ENCODE measurements at regions not wholly inside any gene's neighbourhood (a gene's known extent, or its start where the extent isn't known, plus 50 kb on each side); places are given as distances from the start of the nearest gene placed in this dataset.

DNA sequence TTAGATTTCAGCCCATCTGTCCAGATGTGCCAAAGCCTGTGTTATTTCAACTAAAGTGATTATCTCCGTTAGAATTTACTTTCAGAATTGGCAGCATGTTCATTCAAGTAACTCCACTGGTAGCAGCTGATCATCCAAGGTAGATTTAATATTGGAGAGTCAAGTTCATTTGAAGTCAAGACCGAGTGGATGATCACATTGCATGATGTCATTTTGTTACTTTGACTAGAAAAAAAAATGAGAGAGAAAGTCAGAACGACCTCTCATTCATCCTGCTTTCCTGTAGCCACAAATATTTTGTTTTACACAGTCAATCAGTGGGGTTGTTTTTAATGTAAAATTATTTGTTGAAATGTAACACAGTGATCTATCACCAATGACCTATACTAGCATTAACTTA is 196.7 kb upstream of the PHYHIPL start:
- Histone ChIP-seq H3K4me1 (no peaks in the 10 kb centered on the region), H3K27me3 (no peaks in the 10 kb centered on the region), H3K9me3 (no peaks in the 10 kb centered on the region), H3K4me3 (replicated peaks in 1 of 3) (no peak overlapping the region), H3K36me3 (no peaks in the 10 kb centered on the region), H3K27ac (no peak overlapping the region)
- 59 to 69% methylated on average over 3 of the region's 3 CpGs for WGBS, 2 donors
- DNase-seq = no peak
- intact Hi-C loops (cut with DNase I) = no loop called here
- TF ChIP-seq, protein P1, sequence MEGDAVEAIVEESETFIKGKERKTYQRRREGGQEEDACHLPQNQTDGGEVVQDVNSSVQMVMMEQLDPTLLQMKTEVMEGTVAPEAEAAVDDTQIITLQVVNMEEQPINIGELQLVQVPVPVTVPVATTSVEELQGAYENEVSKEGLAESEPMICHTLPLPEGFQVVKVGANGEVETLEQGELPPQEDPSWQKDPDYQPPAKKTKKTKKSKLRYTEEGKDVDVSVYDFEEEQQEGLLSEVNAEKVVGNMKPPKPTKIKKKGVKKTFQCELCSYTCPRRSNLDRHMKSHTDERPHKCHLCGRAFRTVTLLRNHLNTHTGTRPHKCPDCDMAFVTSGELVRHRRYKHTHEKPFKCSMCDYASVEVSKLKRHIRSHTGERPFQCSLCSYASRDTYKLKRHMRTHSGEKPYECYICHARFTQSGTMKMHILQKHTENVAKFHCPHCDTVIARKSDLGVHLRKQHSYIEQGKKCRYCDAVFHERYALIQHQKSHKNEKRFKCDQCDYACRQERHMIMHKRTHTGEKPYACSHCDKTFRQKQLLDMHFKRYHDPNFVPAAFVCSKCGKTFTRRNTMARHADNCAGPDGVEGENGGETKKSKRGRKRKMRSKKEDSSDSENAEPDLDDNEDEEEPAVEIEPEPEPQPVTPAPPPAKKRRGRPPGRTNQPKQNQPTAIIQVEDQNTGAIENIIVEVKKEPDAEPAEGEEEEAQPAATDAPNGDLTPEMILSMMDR (IDR thresholded peaks at IDR 0.05) = no peak
- no peak for TF ChIP-seq POLR2A (IDR thresholded peaks at IDR 0.05)

DNA sequence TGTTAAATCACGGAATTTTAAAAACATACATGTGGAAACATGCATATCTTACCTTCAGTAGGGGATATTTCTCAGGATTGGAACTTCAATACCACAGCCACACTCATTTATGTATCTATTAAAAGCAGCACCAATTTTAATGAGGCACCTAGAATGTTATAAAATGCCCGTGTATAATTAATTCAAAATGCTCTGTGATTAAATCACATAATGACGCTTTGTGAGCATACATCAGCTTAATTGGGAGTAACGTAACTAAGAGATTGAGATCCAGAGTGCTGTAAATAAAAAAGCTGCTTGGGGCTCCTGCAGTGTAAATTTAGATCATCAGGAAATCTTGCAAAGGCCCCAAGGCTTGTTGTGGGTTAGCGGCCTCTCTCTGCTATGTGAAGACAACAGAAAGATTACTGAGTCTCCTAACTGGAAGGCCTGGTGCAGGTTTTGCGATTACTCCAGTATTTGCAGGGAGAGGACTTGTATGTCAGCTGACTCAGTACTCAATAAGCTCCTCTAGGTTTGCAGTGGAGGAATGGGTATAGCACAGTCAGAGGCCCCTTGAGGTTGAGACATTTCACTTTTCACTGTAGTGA is 195.5 kb upstream of the PHYHIPL start:
- H3K27ac ChIP-seq = no peak overlapping the region
- no peaks in the 10 kb centered on the region for H3K9me3 ChIP-seq
- intact Hi-C loops (cut with DNase I) = no loop called here
- DNase-seq = no peak
- no peaks in the 10 kb centered on the region for H3K36me3 ChIP-seq
- 90 to 95% methylated on average over 6 of the region's 6 CpGs for whole genome bisulfite sequencing, 2 donors
- no peak for TF ChIP-seq POLR2A (IDR thresholded peaks at IDR 0.05)
- TF ChIP-seq, protein P1 (IDR thresholded peaks at IDR 0.05) = no peak
- no peak overlapping the region for H3K4me3 ChIP-seq (replicated peaks in 1 of 3)
- no peaks in the 10 kb centered on the region for H3K4me1 ChIP-seq
- H3K27me3 ChIP-seq = no peaks in the 10 kb centered on the region

DNA sequence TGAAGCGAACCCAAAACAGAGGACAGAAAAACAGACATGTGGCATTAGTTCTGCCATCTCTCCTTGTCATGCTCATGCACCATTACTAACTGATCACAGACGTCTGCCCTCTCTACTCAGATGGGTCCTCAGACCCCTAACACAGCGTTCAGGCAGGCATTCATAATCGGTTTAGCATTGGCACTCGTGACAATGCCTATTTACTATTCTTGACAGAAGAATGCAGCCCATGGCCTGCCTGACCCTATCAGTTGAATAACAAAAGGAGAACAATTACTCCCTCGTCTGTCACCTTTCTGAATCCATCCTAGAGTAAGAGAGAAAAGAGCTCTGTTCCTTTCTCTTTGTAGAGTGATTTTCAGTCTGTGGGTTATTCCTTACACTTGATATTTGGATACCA is 194.6 kb upstream of the PHYHIPL start:
- H3K27me3 ChIP-seq = no peaks in the 10 kb centered on the region
- no peaks in the 10 kb centered on the region for H3K4me1 ChIP-seq
- H3K4me3 ChIP-seq (replicated peaks in 1 of 3) = no peak overlapping the region
- intact Hi-C loops (cut with DNase I) = no loop called here
- H3K36me3 ChIP-seq = no peaks in the 10 kb centered on the region
- TF ChIP-seq POLR2A (IDR thresholded peaks at IDR 0.05) = no peak
- TF ChIP-seq, protein P1 (IDR thresholded peaks at IDR 0.05) = no peak
- no peaks in the 10 kb centered on the region for H3K9me3 ChIP-seq
- 84 to 85% methylated on average over 6 of the region's 6 CpGs for WGBS, 2 donors
- H3K27ac ChIP-seq = no peak overlapping the region
- DNase-seq = no peak

DNA sequence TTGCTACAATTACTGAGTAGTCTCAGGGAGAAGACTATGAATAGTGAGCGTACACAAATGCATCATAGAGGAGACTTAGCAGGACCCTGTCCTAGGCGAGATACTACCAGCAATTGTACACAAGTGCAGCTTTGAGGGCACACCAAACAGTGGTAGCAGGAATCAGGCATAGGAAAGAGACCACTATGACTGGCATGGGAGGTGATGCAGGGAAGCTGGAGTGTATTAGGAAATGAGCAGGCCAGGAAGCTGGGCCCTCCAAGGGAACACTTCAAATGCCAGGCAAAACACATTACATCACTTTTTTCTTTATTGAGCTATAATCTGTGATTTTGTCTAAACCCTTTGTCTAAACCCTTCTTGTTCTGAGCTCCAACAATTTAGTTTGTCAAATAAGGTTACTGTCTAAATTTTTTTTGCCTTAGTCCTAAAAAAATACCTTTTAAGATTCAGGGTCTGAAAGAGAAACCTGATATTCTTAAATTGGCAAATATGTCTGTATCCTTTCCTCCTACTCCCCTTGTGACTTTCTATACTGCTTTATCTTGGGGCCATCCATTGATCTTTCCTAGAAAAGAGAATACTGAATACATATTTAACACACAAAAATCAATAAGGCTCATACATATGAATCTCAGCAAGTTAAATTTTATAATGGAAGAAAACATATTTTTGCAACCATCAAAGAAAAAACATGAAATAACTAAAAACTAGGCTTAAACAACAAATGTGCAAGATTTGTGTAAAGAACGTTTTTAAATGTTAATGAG is 193.8 kb upstream of the PHYHIPL start:
- Histone ChIP-seq H3K27me3 (no peaks in the 10 kb centered on the region), H3K27ac (no peak overlapping the region), H3K36me3 (no peaks in the 10 kb centered on the region), H3K9me3 (no peaks in the 10 kb centered on the region), H3K4me1 (no peaks in the 10 kb centered on the region), H3K4me3 (replicated peaks in 1 of 3) (no peak overlapping the region)
- 78 to 84% methylated on average over 3 of the region's 3 CpGs for WGBS, 2 donors
- intact Hi-C loops (cut with DNase I) = no loop called here
- DNase-seq = no peak
- no peak for TF ChIP-seq POLR2A (IDR thresholded peaks at IDR 0.05)
- TF ChIP-seq, protein P1 (IDR thresholded peaks at IDR 0.05) = no peak

DNA sequence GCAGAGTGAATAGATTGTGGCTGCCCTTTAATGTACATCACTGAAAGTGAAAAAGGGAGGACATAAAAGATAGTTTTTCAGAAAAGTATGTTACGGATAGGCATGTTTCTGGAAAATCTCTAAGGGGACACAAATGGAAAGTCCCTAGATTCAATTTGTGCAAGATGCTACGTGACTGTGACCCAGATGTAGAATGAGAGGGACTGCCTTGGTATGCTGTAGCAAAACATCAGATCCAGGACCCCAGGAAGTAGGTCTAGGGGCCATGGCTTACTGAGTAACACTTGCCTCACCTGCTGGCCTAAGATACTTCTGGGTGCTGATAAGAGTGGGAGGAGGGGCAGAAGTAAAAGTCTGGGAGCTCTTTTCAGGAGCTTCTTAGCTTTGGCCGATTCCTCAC is 191.2 kb upstream of the PHYHIPL start:
- intact Hi-C loops (cut with DNase I) = no loop called here

More for the DNA sequence above, 191.2 kb upstream of the PHYHIPL start:
- DNase-seq = no peak
- no peaks in the 10 kb centered on the region for H3K4me1 ChIP-seq
- no peak for TF ChIP-seq POLR2A (IDR thresholded peaks at IDR 0.05)
- TF ChIP-seq, protein P1 (IDR thresholded peaks at IDR 0.05) = no peak
- 89 to 90% methylated on average over 3 of the region's 3 CpGs for WGBS, 2 donors
- H3K36me3 ChIP-seq = no peaks in the 10 kb centered on the region
- no peak overlapping the region for H3K4me3 ChIP-seq (replicated peaks in 1 of 3)
- H3K27me3 ChIP-seq = no peaks in the 10 kb centered on the region
- H3K27ac ChIP-seq = no peak overlapping the region
- no peaks in the 10 kb centered on the region for H3K9me3 ChIP-seq
